NB4 (cell line): ENCODE measurements at regions not wholly inside any gene's neighbourhood (a gene's known extent, or its start where the extent isn't known, plus 50 kb on each side); places are given as distances from the start of the nearest gene placed in this dataset.

Source experiments
- DNase-seq: peaks from one replicate; pipeline ENCODE4 v3.0.0; 2010; ENCODE audit warnings: low read depth
- H3K4me3 ChIP-seq: one replicate; pipeline ENCODE4 v1.5.1; 2011; ENCODE audit warnings: mild to moderate bottlenecking, low read depth, low read length, moderate library complexity
- MYC ChIP-seq: IDR thresholded peaks from 2 replicates; pipeline ENCODE4 v1.6.1; 2011; ENCODE audit warnings: low read depth, low read length
- POLR2A ChIP-seq: IDR thresholded peaks from 2 replicates; pipeline ENCODE4 v1.6.1; 2011; ENCODE audit warnings: mild to moderate bottlenecking; ENCODE audit not compliant: insufficient read length; ENCODE audit errors: extremely low read depth
- TF ChIP-seq, protein P1 (sequence below): IDR thresholded peaks from one replicate; pipeline ENCODE4 v1.5.1; 2012; ENCODE audit warnings: low read depth, low read length
- TF ChIP-seq, protein P2 (sequence below): IDR thresholded peaks from 2 replicates; pipeline ENCODE4 v1.6.1; 2011; ENCODE audit warnings: low read depth, low read length

DNA sequence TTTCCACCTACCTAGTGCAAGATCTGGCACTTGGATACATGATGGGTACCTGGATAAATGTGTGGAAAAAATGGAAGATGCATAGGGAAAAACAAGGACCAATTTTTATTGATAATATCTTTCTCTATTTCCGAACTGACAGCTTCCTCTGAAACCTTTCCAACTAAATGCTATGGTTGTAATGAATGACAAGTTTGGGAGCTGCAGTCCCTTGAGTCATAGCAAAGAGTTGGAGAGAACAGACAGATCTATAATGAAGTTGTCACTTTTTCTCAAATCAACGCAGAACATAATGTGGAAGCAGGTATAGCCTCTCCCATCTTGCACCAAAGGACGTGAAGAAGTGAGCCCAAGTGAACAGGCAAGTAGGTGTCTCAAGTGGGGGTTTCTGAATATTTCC, 296.5 kb upstream of the KAZN start:
- DNase-seq = no peak
- TF ChIP-seq, protein P1, sequence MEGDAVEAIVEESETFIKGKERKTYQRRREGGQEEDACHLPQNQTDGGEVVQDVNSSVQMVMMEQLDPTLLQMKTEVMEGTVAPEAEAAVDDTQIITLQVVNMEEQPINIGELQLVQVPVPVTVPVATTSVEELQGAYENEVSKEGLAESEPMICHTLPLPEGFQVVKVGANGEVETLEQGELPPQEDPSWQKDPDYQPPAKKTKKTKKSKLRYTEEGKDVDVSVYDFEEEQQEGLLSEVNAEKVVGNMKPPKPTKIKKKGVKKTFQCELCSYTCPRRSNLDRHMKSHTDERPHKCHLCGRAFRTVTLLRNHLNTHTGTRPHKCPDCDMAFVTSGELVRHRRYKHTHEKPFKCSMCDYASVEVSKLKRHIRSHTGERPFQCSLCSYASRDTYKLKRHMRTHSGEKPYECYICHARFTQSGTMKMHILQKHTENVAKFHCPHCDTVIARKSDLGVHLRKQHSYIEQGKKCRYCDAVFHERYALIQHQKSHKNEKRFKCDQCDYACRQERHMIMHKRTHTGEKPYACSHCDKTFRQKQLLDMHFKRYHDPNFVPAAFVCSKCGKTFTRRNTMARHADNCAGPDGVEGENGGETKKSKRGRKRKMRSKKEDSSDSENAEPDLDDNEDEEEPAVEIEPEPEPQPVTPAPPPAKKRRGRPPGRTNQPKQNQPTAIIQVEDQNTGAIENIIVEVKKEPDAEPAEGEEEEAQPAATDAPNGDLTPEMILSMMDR = no peak
- no peak for TF ChIP-seq MYC
- TF ChIP-seq, protein P2, sequence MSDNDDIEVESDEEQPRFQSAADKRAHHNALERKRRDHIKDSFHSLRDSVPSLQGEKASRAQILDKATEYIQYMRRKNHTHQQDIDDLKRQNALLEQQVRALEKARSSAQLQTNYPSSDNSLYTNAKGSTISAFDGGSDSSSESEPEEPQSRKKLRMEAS = no peak
- TF ChIP-seq POLR2A = no peak

DNA sequence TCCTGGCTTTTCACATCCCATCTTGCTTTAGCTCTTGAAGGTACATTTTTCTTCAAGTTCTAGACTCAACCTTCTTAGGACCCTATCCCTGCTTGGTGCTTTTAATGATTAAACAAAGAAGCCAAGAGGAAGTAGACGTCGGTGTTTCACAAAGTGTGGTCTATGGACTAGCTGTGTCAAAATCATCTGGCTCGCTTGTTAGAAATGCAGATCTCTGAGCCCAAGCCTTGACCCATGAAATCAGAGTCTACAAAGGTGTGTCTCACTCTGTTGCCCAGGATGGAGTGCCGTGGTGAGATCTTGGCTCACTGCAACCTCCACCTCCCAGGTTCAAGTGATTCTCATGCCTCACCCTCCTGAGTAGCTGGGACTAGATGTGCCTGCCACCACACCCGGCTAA, 295.5 kb upstream of the KAZN start:
- H3K4me3 ChIP-seq = no peak overlapping the region
- DNase-seq = no peak
- TF ChIP-seq, protein P1 = no peak

More for the DNA sequence above, 296.5 kb upstream of the KAZN start:
- H3K4me3 ChIP-seq = no peak overlapping the region

DNA sequence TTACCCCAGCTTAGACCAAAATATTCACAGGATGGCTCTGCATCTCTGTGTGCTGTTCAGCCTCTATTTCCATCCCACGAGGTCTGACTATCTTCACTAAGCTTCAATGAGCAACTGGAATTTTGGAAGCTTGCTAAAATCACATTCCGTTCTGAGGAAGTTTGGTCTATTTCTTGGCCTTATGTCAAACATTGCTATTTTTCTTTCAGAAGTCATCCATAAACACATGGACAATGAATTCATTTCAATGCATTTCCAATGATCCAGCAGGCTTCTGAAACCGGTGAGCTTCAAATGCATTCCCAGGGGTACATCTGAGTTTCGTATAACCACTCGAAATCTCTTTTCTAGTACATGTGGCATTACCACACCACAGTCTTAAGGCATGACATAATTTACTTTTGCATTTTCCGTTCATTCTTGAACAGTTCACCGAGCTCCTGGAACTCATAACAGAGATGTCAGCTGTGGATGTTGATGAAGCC, 294.1 kb upstream of the KAZN start:
- TF ChIP-seq MYC (no peak), POLR2A (no peak)
- TF ChIP-seq, protein P1 = no peak
- TF ChIP-seq, protein P2 = no peak
- no peak for DNase-seq
- no peak overlapping the region for H3K4me3 ChIP-seq

DNA sequence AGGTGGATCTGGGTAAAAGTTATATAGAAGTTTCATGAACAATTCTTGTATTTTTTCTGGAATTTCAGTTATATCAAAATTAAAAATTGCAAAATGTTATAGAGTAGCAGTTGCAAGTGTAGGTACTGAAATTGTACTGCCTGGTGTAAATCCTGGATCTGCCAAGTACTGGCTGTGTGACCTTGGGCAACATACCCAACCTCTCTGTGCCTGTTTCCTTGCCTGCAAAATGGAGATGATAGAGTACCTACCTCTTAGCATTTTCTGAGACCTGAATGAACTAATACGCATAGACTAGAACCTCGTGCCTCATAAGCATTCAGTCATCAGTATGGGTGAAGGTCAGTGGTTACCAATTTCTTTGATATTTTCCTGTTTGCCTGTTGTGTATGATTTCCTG, 290.0 kb upstream of the KAZN start:
- H3K4me3 ChIP-seq = no peak overlapping the region
- TF ChIP-seq, protein P2 = no peak
- TF ChIP-seq, protein P1 = no peak
- TF ChIP-seq POLR2A (no peak), MYC (no peak)
- DNase-seq = no peak

DNA sequence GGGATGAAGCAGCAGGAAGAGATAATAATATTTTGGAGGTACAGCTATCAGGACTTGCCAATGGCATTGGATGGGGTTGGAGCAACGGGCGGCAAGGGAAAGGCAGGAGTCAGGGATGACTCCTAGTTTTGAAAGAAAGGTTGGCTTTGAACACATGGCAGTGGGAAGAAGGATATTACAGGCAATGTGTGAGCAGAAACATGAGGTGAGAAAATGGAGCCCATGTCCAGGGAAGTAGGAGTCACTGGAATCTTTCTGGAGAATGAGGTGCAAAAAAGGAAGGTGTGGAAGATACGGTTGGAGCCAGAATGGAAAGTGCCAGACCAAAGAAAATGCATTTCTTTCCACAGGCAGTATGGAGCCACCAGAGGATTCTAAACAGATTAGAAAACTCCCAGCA, 288.5 kb upstream of the KAZN start:
- no peak for DNase-seq
- H3K4me3 ChIP-seq = no peak overlapping the region
- TF ChIP-seq, protein P1 = no peak
- TF ChIP-seq POLR2A = no peak
- TF ChIP-seq, protein P2 = no peak
- no peak for TF ChIP-seq MYC

DNA sequence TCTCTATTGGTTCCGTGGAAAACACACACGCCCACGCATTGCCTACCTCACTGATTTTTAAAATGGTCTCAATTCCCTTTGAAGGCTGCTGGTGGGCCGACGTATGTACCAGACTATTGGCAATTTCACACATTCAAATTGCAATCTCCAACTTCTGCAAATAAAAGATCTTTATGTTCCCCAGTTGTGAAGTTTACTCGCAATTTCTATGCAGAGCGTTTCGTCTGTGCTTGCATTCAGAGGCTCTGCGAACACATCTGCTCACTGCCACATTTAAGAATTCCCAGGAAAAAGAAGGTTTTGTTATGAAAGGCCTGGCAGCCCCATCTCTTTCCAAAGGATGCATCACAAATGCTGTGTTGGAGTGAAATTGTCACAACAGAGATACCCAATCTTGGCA, 288.0 kb upstream of the KAZN start:
- no peak overlapping the region for H3K4me3 ChIP-seq
- DNase-seq = no peak
- TF ChIP-seq, protein P1 = no peak
- no peak for TF ChIP-seq POLR2A
- TF ChIP-seq, protein P2 = no peak
- TF ChIP-seq MYC = no peak
